IMR-90 (cell line): ENCODE measurements at regions not wholly inside any gene's neighbourhood (a gene's known extent, or its start where the extent isn't known, plus 50 kb on each side); places are given as distances from the start of the nearest gene placed in this dataset.
A peak's percentile ranks its signal among the peaks of the same experiment; 100 is the strongest.

Experiments
- ATAC-seq: fragments of 200-7000 bp; cut with Tn5 transposase; 2 replicates; pipeline ENCODE4 v1.9.1; 2020; ENCODE audit warnings: low read depth, mild to moderate bottlenecking, moderate library complexity
- BruUV-seq: library from RNA; stranded (reverse); fragments of 400-500 nt; replicated peaks from 2 replicates; lab custom pipeline; 2021; lab: Mats Ljungman, UMichigan
- CTCF ChIA-PET: fragments of 300-600 bp; formaldehyde crosslinking; extraction: SDS; loops from one replicate; lab custom pipeline; 2021; ENCODE audit warnings: antibody characterized with exemption; lab: Yijun Ruan, JAX
- POLR2A ChIA-PET: fragments of 300-600 bp; sonication (Branson Sonifier 250); formaldehyde crosslinking; loops from one replicate; lab custom pipeline; 2022; ENCODE audit warnings: antibody characterized with exemption; ENCODE audit not compliant: unreplicated experiment; lab: Charles Lee
- DNase-seq: peaks from one replicate; pipeline ENCODE4 v3.0.0; 2013
- H2AFZ ChIP-seq: replicated peaks from 2 replicates; pipeline ENCODE3; 2013; ENCODE audit warnings: low read length, mild to moderate bottlenecking; ENCODE audit not compliant: poor library complexity
- H2AK5ac ChIP-seq: 2 replicates; pipeline ENCODE4 v1.6.1; 2013; ENCODE audit warnings: low read depth, low read length, inconsistent platforms
- H2AK9ac ChIP-seq: replicated peaks from 2 replicates; pipeline ENCODE3; 2013; ENCODE audit warnings: mild to moderate bottlenecking, low read depth, low read length, moderate library complexity; ENCODE audit not compliant: poor library complexity
- H2BK120ac ChIP-seq: 2 replicates; pipeline ENCODE4 v1.6.1; 2013; ENCODE audit warnings: low read depth, low read length, inconsistent platforms
- H2BK15ac ChIP-seq: 3 replicates; pipeline ENCODE4 v1.6.1; 2013; ENCODE audit warnings: low read depth, low read length, inconsistent platforms
- H2BK20ac ChIP-seq: 2 replicates; pipeline ENCODE4 v1.6.1; 2013; ENCODE audit warnings: low read depth, mild to moderate bottlenecking, inconsistent platforms, low read length, moderate library complexity
- H2BK5ac ChIP-seq: 2 replicates; pipeline ENCODE4 v1.6.1; 2013; ENCODE audit warnings: mild to moderate bottlenecking, low read depth, low read length, inconsistent platforms; ENCODE audit not compliant: poor library complexity, severe bottlenecking
- H3K14ac ChIP-seq: replicated peaks from 2 replicates; pipeline ENCODE4 v1.6.1; 2013; ENCODE audit warnings: low read depth, low read length, inconsistent platforms
- H3K18ac ChIP-seq: 2 replicates; pipeline ENCODE4 v1.6.1; 2013; ENCODE audit warnings: low read depth, low read length, control low read depth
- H3K23ac ChIP-seq: 2 replicates; pipeline ENCODE4 v1.6.1; 2013; ENCODE audit warnings: low read depth, low read length, inconsistent platforms
- H3K27ac ChIP-seq: 2 replicates; pipeline ENCODE4 v1.5.1; 2013; ENCODE audit warnings: mild to moderate bottlenecking, control low read depth, low read length; ENCODE audit not compliant: insufficient read depth
- H3K27me3 ChIP-seq: 2 replicates; pipeline ENCODE4 v1.6.1; 2013; ENCODE audit warnings: low read length; ENCODE audit not compliant: control insufficient read depth, insufficient read depth
- H3K36me3 ChIP-seq: 2 replicates; pipeline ENCODE4 v1.6.1; 2013; ENCODE audit warnings: low read length, mixed read lengths; ENCODE audit not compliant: control insufficient read depth, insufficient read depth
- H3K4ac ChIP-seq: 2 replicates; pipeline ENCODE4 v1.6.1; 2013; ENCODE audit warnings: low read depth, low read length, inconsistent platforms
- H3K4me1 ChIP-seq: 2 replicates; pipeline ENCODE4 v1.6.1; 2013; ENCODE audit warnings: low read length, mixed read lengths; ENCODE audit not compliant: control insufficient read depth, insufficient read depth
- H3K4me2 ChIP-seq: 2 replicates; pipeline ENCODE4 v1.6.1; 2013; ENCODE audit warnings: low read depth, mild to moderate bottlenecking, control low read depth, low read length, moderate library complexity
- H3K4me3 ChIP-seq: 2 replicates; pipeline ENCODE4 v1.5.1; 2013; ENCODE audit warnings: low read depth, mild to moderate bottlenecking, control low read depth, low read length, moderate library complexity; ENCODE audit not compliant: insufficient read depth
- H3K56ac ChIP-seq: 2 replicates; pipeline ENCODE4 v1.6.1; 2013; ENCODE audit warnings: low read length, inconsistent platforms; ENCODE audit not compliant: insufficient read depth; ENCODE audit errors: extremely low read depth
- H3K79me1 ChIP-seq, 2 experiments: 2 replicates each; pipeline ENCODE4 v1.6.1; 2013; ENCODE audit warnings: low read length in 2 of 2, inconsistent platforms in 1 of 2, low read depth in 1 of 2
- H3K9ac ChIP-seq: 2 replicates; pipeline ENCODE4 v1.6.1; 2013; ENCODE audit warnings: low read depth, low read length, control low read depth
- H3K9me1 ChIP-seq: 2 replicates; pipeline ENCODE4 v1.6.1; 2013; ENCODE audit warnings: low read length, inconsistent platforms; ENCODE audit not compliant: insufficient read depth
- H3K9me3 ChIP-seq: 2 replicates; pipeline ENCODE4 v1.6.1; 2013; ENCODE audit warnings: low read length; ENCODE audit not compliant: control insufficient read depth, insufficient read depth
- H4K20me1 ChIP-seq: 2 replicates; pipeline ENCODE4 v1.6.1; 2013; ENCODE audit warnings: low read length, inconsistent platforms; ENCODE audit not compliant: insufficient read depth
- H4K5ac ChIP-seq: 2 replicates; pipeline ENCODE4 v1.6.1; 2013; ENCODE audit warnings: mild to moderate bottlenecking, low read depth, low read length, control low read depth
- H4K8ac ChIP-seq, 2 experiments: 2 replicates each; pipeline ENCODE4 v1.6.1; 2013; ENCODE audit warnings: low read depth in 2 of 2, low read length in 2 of 2, control low read depth in 1 of 2, inconsistent platforms in 1 of 2
- H4K91ac ChIP-seq: 2 replicates; pipeline ENCODE4 v1.6.1; 2013; ENCODE audit warnings: low read depth, low read length, inconsistent platforms; ENCODE audit not compliant: insufficient read depth
- CEBPB ChIP-seq: IDR thresholded peaks from 2 replicates; pipeline ENCODE4 v1.6.1; 2012; ENCODE audit warnings: low read depth, low read length, improper control_type of control experiment
- NFE2L2 ChIP-seq: fragments of 150-350 bp; IDR thresholded peaks from 2 replicates; pipeline ENCODE4 v1.6.1; 2016; ENCODE audit warnings: low read depth, mild to moderate bottlenecking, low read length
- RFX5 ChIP-seq: IDR thresholded peaks from 2 replicates; pipeline ENCODE4 v1.8.0; 2012; ENCODE audit warnings: low read depth, mild to moderate bottlenecking, low read length, moderate library complexity
- WGBS, 2 experiments: methylation state at CpG; one replicate each; pipeline versions ENCODE4 v1.1.5 to v1.1.7; 2013; ENCODE audit warnings: missing lambda C conversion rate in 2 of 2; ENCODE audit not compliant: insufficient read length in 1 of 2; ENCODE audit errors: extremely low coverage in 2 of 2; 5-methylcytosine and 5-hydroxymethylcytosine counted together
- dilution Hi-C: fragments of 300-500 bp; cut with HindIII; formaldehyde crosslinking; loops from one replicate; pipeline ENCODE4 v1.14.3; 2018; ENCODE audit warnings: low sequenced_read_pairs; ENCODE audit not compliant: unreplicated experiment
- in situ Hi-C: fragments of 300-500 bp; cut with MboI; formaldehyde crosslinking; loops from 3 replicates; pipeline ENCODE4 v1.14.3; 2019; ENCODE audit warnings: low sequenced_read_pairs, inconsistent platforms, mixed read lengths
- intact Hi-C: fragments of 100-400 bp; cut with micrococcal nuclease; formaldehyde crosslinking; loops from 2 replicates; pipeline ENCODE4 v1.10.0; 2022

GRCh38 chr5:96125231-96125891 lies 163.7 kb upstream of the ELL2 start (continued):
- no peak for TF ChIP-seq NFE2L2

- Histone ChIP-seq H3K18ac (no peak overlapping the region), H3K36me3 (no peaks in the 10 kb centered on the region), H3K79me1 (0 out of 4 replicates have a peak, but pooled peaks cover 0 to 3% of the 10 kb centered on the region in 2 experiments), H2BK15ac (no peak overlapping the region), H2BK20ac (no peak overlapping the region), H3K9me1 (0 out of 2 replicates have a peak, but pooled peaks cover 3% of the 10 kb centered on the region), H4K91ac (no peak overlapping the region), H3K4me1 (peaks cover 10% of the 10 kb centered on the region), H3K4ac (no peak overlapping the region), H4K8ac (no peak overlapping the region), H3K9me3 (no peaks in the 10 kb centered on the region), H2BK120ac (no peak overlapping the region), H3K27ac (no peak overlapping the region), H4K20me1 (no peaks in the 10 kb centered on the region), H3K14ac (no peak overlapping the region), H3K4me3 (no peak overlapping the region), H4K5ac (no peak overlapping the region), H2AK5ac (no peak overlapping the region), H2BK5ac (peak overlapping the region; percentile 60), H3K27me3 (no peaks in the 10 kb centered on the region), H3K23ac (no peak overlapping the region), H2AK9ac (no peak overlapping the region), H3K4me2 (no peak overlapping the region), H3K56ac (no peak overlapping the region), H3K9ac (no peak overlapping the region), H2AFZ (no peak overlapping the region)
- TF ChIP-seq CEBPB (peak; percentile 98), RFX5 (no peak)
- POLR2A ChIA-PET, result no interaction called here
- BruUV-seq, result no TSS peak
- DNase-seq (peak; percentile 46), ATAC-seq (no peak; the same call in 1 of the 2 replicates)
- intact Hi-C loops, result no loop called here
- in situ Hi-C loops, result no loop called here
- no CpG with 5 or more reads among the region's 1 CpG for WGBS, 2 experiments
- CTCF ChIA-PET, result no interaction called here
- dilution Hi-C loops, result no loop called here
Observed at GRCh38 chr5:96124589-96124988, 162.9 kb upstream of the ELL2 start.
